ENCODE measurements at regions not wholly inside any gene's neighbourhood (a gene's known extent, or its start where the extent isn't known, plus 50 kb on each side); places are given as distances from the start of the nearest gene placed in this dataset.

- peaks cover 2 to 18% (median 13%) of the 10 kb centered on the region in 4 donors for H3K4me1 ChIP-seq (ENCODE audit: control insufficient read depth in 4 of 4, insufficient read depth in 4 of 4, low read length in 3 of 4)
- H3K27ac ChIP-seq (ENCODE audit: low read depth in 1 of 2, low read length in 2 of 2): no peak overlapping the region
- H3K27me3 ChIP-seq (ENCODE audit: control insufficient read depth in 4 of 4, insufficient read depth in 4 of 4, low read length in 3 of 4): no peaks in the 10 kb centered on the region
- TF ChIP-seq YY1 (IDR thresholded peaks at IDR 0.05): no peak
- TF ChIP-seq FOXA1 (IDR thresholded peaks at IDR 0.05): no peak
- no peak for TF ChIP-seq REST (IDR thresholded peaks at IDR 0.05)
- no peak for TF ChIP-seq NR2F2 (IDR thresholded peaks at IDR 0.05)
- TF ChIP-seq FOXA2 (IDR thresholded peaks at IDR 0.05): no peak
- no peak for TF ChIP-seq HNF4G (IDR thresholded peaks at IDR 0.05)
- TF ChIP-seq EGR1 (IDR thresholded peaks at IDR 0.05; ENCODE audit: low read depth in 2 of 2): no peak
- TF ChIP-seq SP1 (IDR thresholded peaks at IDR 0.05): no peak
- WGBS: 89% methylated on average over 5 of the region's 5 CpGs
- DNase-seq (ENCODE audit: low spot score): no peak
- no peak overlapping the region for H3K9ac ChIP-seq (ENCODE audit: low read depth in 1 of 2, low read length in 2 of 2)
- H3K36me3 ChIP-seq (ENCODE audit: control insufficient read depth in 4 of 4, insufficient read depth in 3 of 4, low read depth in 1 of 4, low read length in 3 of 4): no peaks in the 10 kb centered on the region
- no peaks in the 10 kb centered on the region for H3K9me3 ChIP-seq (ENCODE audit: control insufficient read depth in 4 of 4, low read length in 3 of 4)
- no peak overlapping the region for H3K4me3 ChIP-seq (ENCODE audit: low read depth in 1 of 3, low read length in 3 of 3)
These were observed 235.8 kb downstream of the HAPSTR1 start for GRCh38 chr16:9327253-9327652.

- 31% methylated on average over 4 of the region's 4 CpGs for WGBS
- DNase-seq (ENCODE audit: low spot score): no peak
- Histone ChIP-seq H3K27me3 (ENCODE audit: control insufficient read depth in 4 of 4, insufficient read depth in 4 of 4, low read length in 3 of 4) (no peaks in the 10 kb centered on the region), H3K9ac (ENCODE audit: low read depth in 1 of 2, low read length in 2 of 2) (no peak overlapping the region), H3K4me1 (ENCODE audit: control insufficient read depth in 4 of 4, insufficient read depth in 4 of 4, low read length in 3 of 4) (peaks cover 0 to 8% (median 6%) of the 10 kb centered on the region in 4 donors), H3K9me3 (ENCODE audit: control insufficient read depth in 4 of 4, low read length in 3 of 4) (no peaks in the 10 kb centered on the region), H3K4me3 (ENCODE audit: low read depth in 1 of 3, low read length in 3 of 3) (no peak overlapping the region), H3K27ac (ENCODE audit: low read depth in 1 of 2, low read length in 2 of 2) (no peak overlapping the region), H3K36me3 (ENCODE audit: control insufficient read depth in 4 of 4, insufficient read depth in 3 of 4, low read depth in 1 of 4, low read length in 3 of 4) (no peaks in the 10 kb centered on the region)
- TF ChIP-seq HNF4A (conservative IDR thresholded peaks at IDR 0.05): peak; percentile 39 to 48
- no peak for TF ChIP-seq JUND (IDR thresholded peaks at IDR 0.05)
- TF ChIP-seq FOXA2 (IDR thresholded peaks at IDR 0.05): no peak
These were observed 237.0 kb downstream of the HAPSTR1 start for GRCh38 chr16:9328411-9328810.

- no peak for DNase-seq (ENCODE audit: low spot score)
- Histone ChIP-seq H3K9me3 (ENCODE audit: control insufficient read depth in 4 of 4, low read length in 3 of 4) (no peaks in the 10 kb centered on the region), H3K4me3 (ENCODE audit: low read depth in 1 of 3, low read length in 3 of 3) (no peak overlapping the region), H3K27ac (ENCODE audit: low read depth in 1 of 2, low read length in 2 of 2) (no peak overlapping the region), H3K9ac (ENCODE audit: low read depth in 1 of 2, low read length in 2 of 2) (no peak overlapping the region), H3K27me3 (ENCODE audit: control insufficient read depth in 4 of 4, insufficient read depth in 4 of 4, low read length in 3 of 4) (no peaks in the 10 kb centered on the region), H3K36me3 (ENCODE audit: control insufficient read depth in 4 of 4, insufficient read depth in 3 of 4, low read depth in 1 of 4, low read length in 3 of 4) (no peaks in the 10 kb centered on the region), H3K4me1 (ENCODE audit: control insufficient read depth in 4 of 4, insufficient read depth in 4 of 4, low read length in 3 of 4) (no peaks in the 10 kb centered on the region)
- TF ChIP-seq HNF4A (conservative IDR thresholded peaks at IDR 0.05) (no peak), MAX (IDR thresholded peaks at IDR 0.05) (no peak), YY1 (IDR thresholded peaks at IDR 0.05) (no peak), FOXA1 (IDR thresholded peaks at IDR 0.05) (no peak), NR2F2 (IDR thresholded peaks at IDR 0.05) (no peak), FOXA2 (IDR thresholded peaks at IDR 0.05) (no peak), CTCF (IDR thresholded peaks at IDR 0.05; ENCODE audit: low read depth, low read length, missing input control) (no peak), REST (IDR thresholded peaks at IDR 0.05) (no peak)
- WGBS: 77% methylated on average over 7 of the region's 7 CpGs
These were observed 238.7 kb downstream of the HAPSTR1 start for GRCh38 chr16:9330095-9330494.

Measured in liver (tissue), 8 donors.